Choroid plexus epithelial cell (primary cell): ENCODE measurements at regions not wholly inside any gene's neighbourhood (a gene's known extent, or its start where the extent isn't known, plus 50 kb on each side); places are given as distances from the start of the nearest gene placed in this dataset.
A peak's percentile ranks its signal among the peaks of the same experiment; 100 is the strongest.
"Not testable (repeated sequence)": the region's sequence is repeated elsewhere in the genome, so short reads cannot be mapped to it uniquely, and the experiment has no call there.

ENCODE experiments used
- DNase-seq: peaks from one replicate; pipeline ENCODE4 v3.0.0-alpha.2; 2010; ENCODE audit warnings: low read depth
- H3K4me3 ChIP-seq: 2 replicates; pipeline ENCODE4 v1.5.1; 2011; ENCODE audit warnings: low read depth, mild to moderate bottlenecking, control low read depth, low read length, moderate library complexity
- CTCF ChIP-seq: conservative IDR thresholded peaks from 2 replicates; pipeline ENCODE4 v1.5.1; 2011; ENCODE audit warnings: low read depth, mild to moderate bottlenecking, control low read depth, inconsistent platforms, low read length, moderate library complexity

GRCh38 chr7:149704507-149704906, 68.9 kb downstream of the ZNF467 start:
- no peak for TF ChIP-seq CTCF
- peak; percentile 55 for DNase-seq

GRCh38 chr7:149703044-149703650, 70.2 kb downstream of the ZNF467 start:
- no peak overlapping the region for H3K4me3 ChIP-seq
- no peak for TF ChIP-seq CTCF

More at GRCh38 chr7:149704507-149704906, 68.9 kb downstream of the ZNF467 start:
- H3K4me3 ChIP-seq, result no peak overlapping the region

GRCh38 chr7:149701495-149702240, 71.7 kb downstream of the ZNF467 start:
- DNase-seq, result no peak
- no peak for TF ChIP-seq CTCF
- no peak overlapping the region for H3K4me3 ChIP-seq

More at GRCh38 chr7:149703044-149703650, 70.2 kb downstream of the ZNF467 start:
- DNase-seq, result no peak

GRCh38 chr7:149697767-149698166, 75.6 kb downstream of the ZNF467 start:
- not testable (repeated sequence) for H3K4me3 ChIP-seq, DNase-seq

- no peak overlapping the region for H3K4me3 ChIP-seq
- no peak for TF ChIP-seq CTCF
- no peak for DNase-seq
These were observed 77.1 kb downstream of the ZNF467 start for GRCh38 chr7:149696280-149696679.

GRCh38 chr7:149692557-149692982, 80.8 kb downstream of the ZNF467 start:
- no peak for DNase-seq
- no peak for TF ChIP-seq CTCF
- peak overlapping the region; percentile 42 for H3K4me3 ChIP-seq

GRCh38 chr7:149692056-149692455, 81.3 kb downstream of the ZNF467 start:
- H3K4me3 ChIP-seq, result no peak overlapping the region
- TF ChIP-seq CTCF, result no peak
- no peak for DNase-seq
